ENCODE measurements at regions not wholly inside any gene's neighbourhood (a gene's known extent, or its start where the extent isn't known, plus 50 kb on each side); places are given as distances from the start of the nearest gene placed in this dataset.

GRCh38 chr1:234856845-234857245 is 246.9 kb upstream of the IRF2BP2 start (continued):
- TF ChIP-seq EP300 (IDR thresholded peaks at IDR 0.05; ENCODE audit: borderline replicate concordance in 1 of 2, low read depth in 1 of 2, low read length in 1 of 2), result no peak
- no peak for TF ChIP-seq NRF1 (IDR thresholded peaks at IDR 0.05; ENCODE audit: low read depth, low read length)
- no peak for TF ChIP-seq SIN3A (IDR thresholded peaks at IDR 0.05; ENCODE audit: borderline replicate concordance, low read depth, low read length)
- no peak for TF ChIP-seq USF1 (IDR thresholded peaks at IDR 0.05; ENCODE audit: borderline replicate concordance, low read depth)
- TF ChIP-seq ELF1 (IDR thresholded peaks at IDR 0.05), result no peak
- TF ChIP-seq MEF2A (IDR thresholded peaks at IDR 0.05; ENCODE audit: borderline replicate concordance, low read depth), result no peak
- TF ChIP-seq FOXJ3 (CRISPR knock-in tag; IDR thresholded peaks at IDR 0.05), result no peak
- no peak for TF ChIP-seq GABPA (IDR thresholded peaks at IDR 0.05; ENCODE audit: low read depth)
- TF ChIP-seq RAD21 (IDR thresholded peaks at IDR 0.05; ENCODE audit: low read length), result no peak

DNA sequence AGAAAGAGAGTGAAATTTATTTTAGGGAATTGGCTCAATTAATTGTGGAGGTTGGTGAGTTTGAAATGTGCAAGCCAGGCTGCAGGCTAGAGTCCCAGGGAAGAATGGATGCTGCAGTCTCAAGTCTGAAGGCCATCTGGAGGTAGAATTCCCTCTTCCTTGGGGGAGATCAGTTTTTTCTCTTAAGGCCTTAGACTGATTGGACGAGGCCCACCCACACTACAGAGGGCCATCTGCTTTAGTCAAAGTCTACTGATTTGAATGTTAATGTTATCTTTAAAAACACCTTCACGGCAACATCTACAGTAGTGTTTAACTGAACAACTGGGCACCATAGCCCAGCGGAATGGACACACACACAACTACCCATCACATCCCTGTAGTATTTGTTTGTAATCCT is 245.9 kb upstream of the IRF2BP2 start:
- peaks cover 8 to 12% of the 10 kb centered on the region in 2 experiments; a peak in 2 of 4 replicates for H3K4me1 ChIP-seq (ENCODE audit: control insufficient read depth in 1 of 2, insufficient read depth in 2 of 2, low read depth in 1 of 2, low read length in 1 of 2)
- CTCF ChIA-PET, result no interaction called here
- 96% methylated on average over 3 of the region's 3 CpGs for WGBS (ENCODE audit: low lambda C conversion rate)
- TF ChIP-seq, protein P1, sequence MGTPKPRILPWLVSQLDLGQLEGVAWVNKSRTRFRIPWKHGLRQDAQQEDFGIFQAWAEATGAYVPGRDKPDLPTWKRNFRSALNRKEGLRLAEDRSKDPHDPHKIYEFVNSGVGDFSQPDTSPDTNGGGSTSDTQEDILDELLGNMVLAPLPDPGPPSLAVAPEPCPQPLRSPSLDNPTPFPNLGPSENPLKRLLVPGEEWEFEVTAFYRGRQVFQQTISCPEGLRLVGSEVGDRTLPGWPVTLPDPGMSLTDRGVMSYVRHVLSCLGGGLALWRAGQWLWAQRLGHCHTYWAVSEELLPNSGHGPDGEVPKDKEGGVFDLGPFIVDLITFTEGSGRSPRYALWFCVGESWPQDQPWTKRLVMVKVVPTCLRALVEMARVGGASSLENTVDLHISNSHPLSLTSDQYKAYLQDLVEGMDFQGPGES (IDR thresholded peaks at IDR 0.05; ENCODE audit: low read depth, low read length), result no peak
- no peak for TF ChIP-seq NRF1 (IDR thresholded peaks at IDR 0.05; ENCODE audit: low read depth, low read length)
- no peak for TF ChIP-seq TCF12 (IDR thresholded peaks at IDR 0.05)
- TF ChIP-seq RXRA (IDR thresholded peaks at IDR 0.05; ENCODE audit: borderline replicate concordance, low read depth), result no peak
- TF ChIP-seq RFX5 (IDR thresholded peaks at IDR 0.05; ENCODE audit: low read length), result no peak
- TF ChIP-seq RAD21 (IDR thresholded peaks at IDR 0.05; ENCODE audit: low read length), result no peak
- TF ChIP-seq FOSL2 (IDR thresholded peaks at IDR 0.05; ENCODE audit: borderline replicate concordance, low read depth), result no peak
- TF ChIP-seq SIN3A (IDR thresholded peaks at IDR 0.05; ENCODE audit: borderline replicate concordance, low read depth, low read length), result no peak
- no peak for TF ChIP-seq CHD2 (IDR thresholded peaks at IDR 0.05; ENCODE audit: low read length, partially characterized antibody)
- no peak for TF ChIP-seq USF2 (IDR thresholded peaks at IDR 0.05; ENCODE audit: borderline replicate concordance, low read depth, low read length)
- TF ChIP-seq USF1 (IDR thresholded peaks at IDR 0.05; ENCODE audit: borderline replicate concordance, low read depth), result no peak
- TF ChIP-seq MEF2A (IDR thresholded peaks at IDR 0.05; ENCODE audit: borderline replicate concordance, low read depth), result no peak
- no peak for TF ChIP-seq EZH2phosphoT487 (IDR thresholded peaks at IDR 0.05; ENCODE audit: borderline replicate concordance, low read depth)
- TF ChIP-seq TEAD4 (IDR thresholded peaks at IDR 0.05; ENCODE audit: borderline replicate concordance, insufficient read depth), result no peak
- TF ChIP-seq MAX (IDR thresholded peaks at IDR 0.05; ENCODE audit: low read depth), result no peak
- TF ChIP-seq MXI1 (IDR thresholded peaks at IDR 0.05; ENCODE audit: low read depth, low read length), result no peak
- no peak for TF ChIP-seq SMC3 (IDR thresholded peaks at IDR 0.05; ENCODE audit: low read depth, low read length)
- no peak for TF ChIP-seq ZBTB33 (IDR thresholded peaks at IDR 0.05; ENCODE audit: borderline replicate concordance, low read depth)
- no peak for TF ChIP-seq GATA2 (CRISPR knock-in tag; IDR thresholded peaks at IDR 0.05)

More for the DNA sequence above, 245.9 kb upstream of the IRF2BP2 start:
- H3K4me3 ChIP-seq (ENCODE audit: low read depth in 2 of 2, low read length in 1 of 2), result no peak overlapping the region
- H4K20me1 ChIP-seq (ENCODE audit: insufficient read depth), result no peaks in the 10 kb centered on the region
- no peaks in the 10 kb centered on the region for H3K36me3 ChIP-seq (replicated peaks in 1 of 2; ENCODE audit: control insufficient read depth in 1 of 2, insufficient read depth in 2 of 2, low read length in 1 of 2)
- no peak overlapping the region for H3K9ac ChIP-seq
- peaks cover 19% of the 10 kb centered on the region for H3F3A ChIP-seq (replicated peaks; ENCODE audit: insufficient read depth)
- no peaks in the 10 kb centered on the region for H3K9me3 ChIP-seq
- no peak for DNase-seq
- H3K79me2 ChIP-seq (ENCODE audit: insufficient read depth), result no peaks in the 10 kb centered on the region
- POLR2A ChIA-PET, result no interaction called here
- H3K27me3 ChIP-seq (ENCODE audit: insufficient read depth), result no peaks in the 10 kb centered on the region
- no peak overlapping the region for H3K27ac ChIP-seq (ENCODE audit: low read depth in 2 of 2, low read length in 1 of 2)
- H3K9me2 ChIP-seq, result no peaks in the 10 kb centered on the region
- H3K4me2 ChIP-seq, result no peak overlapping the region
- H2AFZ ChIP-seq (ENCODE audit: low read depth), result no peak overlapping the region

Measured in SK-N-SH (cell line).